K562 (cell line): ENCODE measurements at regions not wholly inside any gene's neighbourhood (a gene's known extent, or its start where the extent isn't known, plus 50 kb on each side); places are given as distances from the start of the nearest gene placed in this dataset.

Source experiments
- ATAC-seq: fragments of 200-7000 bp; cut with Tn5 transposase; 3 replicates; pipeline ENCODE4 v1.9.1; 2020; ENCODE audit warnings: moderate library complexity
- BruUV-seq: library from RNA; stranded (reverse); fragments of 400-500 nt; replicated peaks from 2 replicates; lab custom pipeline; 2021; lab: Mats Ljungman, UMichigan
- CTCF ChIA-PET: fragments of 300-600 bp; formaldehyde crosslinking; extraction: SDS; loops from one replicate; lab custom pipeline; 2021; ENCODE audit warnings: low intra/inter-chr PET ratio; lab: Yijun Ruan, JAX
- POLR2A ChIA-PET: fragments of 300-600, 350-650 bp; sonication (Branson Sonifier 250); formaldehyde crosslinking; extraction: SDS; loops from one replicate; lab custom pipeline; 2021; ENCODE audit warnings: antibody characterized with exemption, inconsistent platforms; lab: Yijun Ruan, JAX
- DNase-seq, 4 experiments: peaks; one replicate each; pipeline versions ENCODE4 v3.0.0 to v3.0.0-alpha.2; 2011 to 2018; ENCODE audit warnings: low spot score in 3 of 4, mixed read lengths in 3 of 4; ENCODE audit errors: extremely low read depth in 1 of 4
- FAIRE-seq: peaks from 2 replicates; lab custom pipeline; 2011; peaks lifted over from hg19 to GRCh38; lab: Jason Lieb, UNC
- H2AFZ ChIP-seq: 2 replicates; pipeline ENCODE4 v1.6.0; 2011; ENCODE audit warnings: low read depth, low read length, control low read depth, inconsistent platforms
- H3K27ac ChIP-seq: fragments of 200-600 bp; 3 replicates; pipeline ENCODE4 v1.8.0; 2011; ENCODE audit warnings: low read depth, mild to moderate bottlenecking, control low read depth, inconsistent platforms, low read length, moderate library complexity, mixed read lengths; ENCODE audit errors: extremely low read depth
- H3K27me3 ChIP-seq, 2 experiments: fragments of 300-600 bp in 1 of 2; 2 replicates in 1 of 2; 3 replicates in 1 of 2; pipeline versions ENCODE4 v1.6.0 to v1.8.0; 2011; ENCODE audit warnings: inconsistent platforms in 2 of 2, low read length in 2 of 2, mild to moderate bottlenecking in 1 of 2, mixed read lengths in 1 of 2, moderate library complexity in 1 of 2; ENCODE audit not compliant: control insufficient read depth in 2 of 2, insufficient read depth in 2 of 2
- H3K36me3 ChIP-seq: fragments of 300-600 bp; 3 replicates; pipeline ENCODE4 v1.8.0; 2011; ENCODE audit warnings: mild to moderate bottlenecking, low read length, inconsistent platforms; ENCODE audit not compliant: control insufficient read depth, insufficient read depth
- H3K4me1 ChIP-seq, 2 experiments: fragments of 200-600 bp in 1 of 2; replicated peaks in 1 of 2; 2 replicates in 1 of 2; 3 replicates in 1 of 2; pipeline versions ENCODE4 v1.5.1 to v1.8.0; 2011; ENCODE audit warnings: inconsistent platforms in 2 of 2, low read length in 2 of 2, mild to moderate bottlenecking in 1 of 2, mixed read lengths in 1 of 2, moderate library complexity in 1 of 2; ENCODE audit not compliant: control insufficient read depth in 2 of 2, insufficient read depth in 2 of 2
- H3K4me2 ChIP-seq: 2 replicates; pipeline ENCODE4 v1.6.1; 2011; ENCODE audit warnings: low read length, control low read depth, inconsistent platforms, mixed read lengths; ENCODE audit not compliant: insufficient read depth
- H3K4me3 ChIP-seq: fragments of 200-600 bp; sonication (generic), shearing (Covaris generic); 2 replicates; pipeline ENCODE4 v1.5.1; 2016; ENCODE audit warnings: control low read depth, inconsistent platforms
- H3K79me2 ChIP-seq: fragments of 200-600 bp; 3 replicates; pipeline ENCODE4 v1.8.0; 2011; ENCODE audit warnings: low read length, inconsistent platforms; ENCODE audit not compliant: control insufficient read depth, insufficient read depth
- H3K9ac ChIP-seq, 2 experiments: 2 replicates each; pipeline versions ENCODE4 v1.6.0 to v1.6.1; 2011; ENCODE audit warnings: low read depth in 2 of 2, low read length in 2 of 2, control low read depth in 1 of 2, inconsistent platforms in 1 of 2, mild to moderate bottlenecking in 1 of 2, mixed read lengths in 1 of 2; ENCODE audit not compliant: insufficient read depth in 1 of 2
- H3K9me1 ChIP-seq: one replicate; pipeline ENCODE4 v1.6.0; 2011; ENCODE audit warnings: inconsistent platforms, mild to moderate bottlenecking, low read length, moderate library complexity; ENCODE audit not compliant: control insufficient read depth, insufficient read depth
- H3K9me3 ChIP-seq: replicated peaks from 2 replicates; pipeline ENCODE4 v1.5.1; 2011; ENCODE audit warnings: low read depth, low read length, inconsistent platforms; ENCODE audit not compliant: control insufficient read depth, insufficient read depth
- H4K20me1 ChIP-seq: replicated peaks from 2 replicates; pipeline ENCODE4 v1.6.1; 2011; ENCODE audit warnings: low read length, inconsistent platforms, mixed read lengths; ENCODE audit not compliant: control insufficient read depth, insufficient read depth
- BRCA1 ChIP-seq, 2 experiments: fragments of 450-650 bp in 1 of 2; sonication (generic) in 1 of 2; formaldehyde crosslinking in 1 of 2; IDR thresholded peaks; 2 replicates each; pipeline versions ENCODE4 v1.5.0 to v1.6.1; 2017 to 2020; ENCODE audit warnings: mild to moderate bottlenecking in 1 of 2, missing genetic modification reagents in 1 of 2
- ETV1 ChIP-seq: fragments of 450-650 bp; conservative IDR thresholded peaks from 2 replicates; pipeline ENCODE4 v1.6.1; 2016; ENCODE audit warnings: missing genetic modification characterization, control low read depth, low read depth, missing compliant biosample characterization
- FOSL1 ChIP-seq: fragments of 200-800 bp; sonication (Bioruptor generic); conservative IDR thresholded peaks from 2 replicates; pipeline ENCODE4 v1.6.1; 2016; ENCODE audit warnings: missing genetic modification characterization, missing compliant biosample characterization
- FOXA1 ChIP-seq: fragments of 450-650 bp; IDR thresholded peaks from 2 replicates; pipeline ENCODE4 v1.6.1; 2016; ENCODE audit warnings: mild to moderate bottlenecking, borderline replicate concordance
- FOXM1 ChIP-seq, 2 experiments: fragments of 450-650 bp in 1 of 2; sonication (generic) in 1 of 2; formaldehyde crosslinking in 1 of 2; IDR thresholded peaks; 2 replicates each; pipeline versions ENCODE4 v1.6.1 to v1.9.0; 2017 to 2022; ENCODE audit warnings: low read depth in 2 of 2, mild to moderate bottlenecking in 2 of 2, missing genetic modification reagents in 1 of 2, moderate library complexity in 1 of 2
- HMG20A ChIP-seq: fragments of 450-650 bp; formaldehyde crosslinking; conservative IDR thresholded peaks from 2 replicates; pipeline ENCODE4 v1.4.0; 2020; ENCODE audit warnings: mild to moderate bottlenecking, mixed read lengths
- HNRNPH1 ChIP-seq: fragments of 200-400 bp; formaldehyde crosslinking; optimal IDR thresholded peaks from 2 replicates; pipeline ENCODE3; 2017; ENCODE audit warnings: low read depth, mild to moderate bottlenecking, low read length, moderate library complexity
- KAT8 ChIP-seq: fragments of 450-650 bp; IDR thresholded peaks from 2 replicates; pipeline ENCODE4 v1.6.1; 2016; ENCODE audit warnings: low read depth, mild to moderate bottlenecking
- NCOA4 ChIP-seq: fragments of 450-650 bp; IDR thresholded peaks from 2 replicates; pipeline ENCODE4 v1.6.1; 2018; ENCODE audit warnings: mild to moderate bottlenecking; ENCODE audit not compliant: partially characterized antibody
- NFE2L1 ChIP-seq: fragments of 450-650 bp; IDR thresholded peaks from 2 replicates; pipeline ENCODE4 v1.6.1; 2016; ENCODE audit warnings: missing genetic modification characterization, low read depth, mild to moderate bottlenecking, missing compliant biosample characterization, moderate library complexity, borderline replicate concordance
- PRMT5 ChIP-seq: sonication (generic); formaldehyde crosslinking; IDR thresholded peaks from 2 replicates; pipeline ENCODE4 v1.5.0; 2020; ENCODE audit warnings: missing genetic modification reagents
- SMARCA5 ChIP-seq: fragments of 450-650 bp; IDR thresholded peaks from 2 replicates; pipeline ENCODE4 v1.6.1; 2016
- ZNF121 ChIP-seq: sonication (generic); formaldehyde crosslinking; conservative IDR thresholded peaks from 2 replicates; pipeline ENCODE4 v1.8.0; 2022; ENCODE audit warnings: missing genetic modification reagents
- ZNF133 ChIP-seq: fragments of 250-450 bp; sonication (Bioruptor Pico); IDR thresholded peaks from 2 replicates; pipeline ENCODE4 v1.4.0; 2020; ENCODE audit warnings: mild to moderate bottlenecking
- ZNF445 ChIP-seq: fragments of 250-450 bp; sonication (Bioruptor Pico); IDR thresholded peaks from 2 replicates; pipeline ENCODE4 v1.4.0; 2020; ENCODE audit warnings: low read depth, mild to moderate bottlenecking, moderate library complexity
- ZNF655 ChIP-seq: fragments of 250-450 bp; sonication (Bioruptor Pico); IDR thresholded peaks from 2 replicates; pipeline ENCODE4 v1.5.0; 2021
- WGBS: fragments of 100-300 bp; shearing (Covaris generic); methylation state at CpG from one replicate; pipeline ENCODE4 v1.1.6; 2016; ENCODE audit warnings: low coverage, mixed read lengths; ENCODE audit not compliant: insufficient coverage; ENCODE audit errors: missing lambda C conversion rate; 5-methylcytosine and 5-hydroxymethylcytosine counted together
- in situ Hi-C: fragments of 300-500 bp; cut with MboI; formaldehyde crosslinking; loops from 4 replicates; pipeline ENCODE4 v1.15.0; 2018; ENCODE audit warnings: inconsistent platforms, mixed read lengths
- intact Hi-C: fragments of 100-400 bp; cut with micrococcal nuclease; formaldehyde crosslinking; loops from 2 replicates; pipeline ENCODE4 v1.14.2; 2022

GRCh38 chr2:19559596-19560240 is 201.3 kb upstream of the OSR1 start:
- DNase-seq (no peak), ATAC-seq (no peak), FAIRE-seq (no peak)
- no peaks in the 10 kb centered on the region for H3K79me2 ChIP-seq
- H3K9me3 ChIP-seq = no peaks in the 10 kb centered on the region
- intact Hi-C loops (no loop called here), in situ Hi-C loops (no loop called here)
- ChIA-PET POLR2A (interaction anchor here (0.6 kb wide), 1 partner anchor 128 kb away, joined by 3 read pairs; no protein-coding TSS in a partner anchor), CTCF (no interaction called here)
- no peaks in the 10 kb centered on the region; a peak in 1 of 5 replicates for H3K27me3 ChIP-seq
- no peak overlapping the region for H3K4me2 ChIP-seq
- H3K4me1 ChIP-seq = no peaks in the 10 kb centered on the region
- no peaks in the 10 kb centered on the region for H3K9me1 ChIP-seq
- no peaks in the 10 kb centered on the region for H3K36me3 ChIP-seq
- H4K20me1 ChIP-seq = no peaks in the 10 kb centered on the region
- no TSS peak for BruUV-seq
- no peak overlapping the region for H2AFZ ChIP-seq
- 0% methylated on average over 9 of the region's 9 CpGs for WGBS
- no peak overlapping the region for H3K9ac ChIP-seq
- TF ChIP-seq PRMT5 (CRISPR knock-in tag) (no peak), NCOA4 (no peak), NFE2L1 (tag) (no peak), FOSL1 (tag) (no peak), FOXA1 (no peak)
- no peak overlapping the region for H3K4me3 ChIP-seq
- H3K27ac ChIP-seq = no peak overlapping the region

DNA sequence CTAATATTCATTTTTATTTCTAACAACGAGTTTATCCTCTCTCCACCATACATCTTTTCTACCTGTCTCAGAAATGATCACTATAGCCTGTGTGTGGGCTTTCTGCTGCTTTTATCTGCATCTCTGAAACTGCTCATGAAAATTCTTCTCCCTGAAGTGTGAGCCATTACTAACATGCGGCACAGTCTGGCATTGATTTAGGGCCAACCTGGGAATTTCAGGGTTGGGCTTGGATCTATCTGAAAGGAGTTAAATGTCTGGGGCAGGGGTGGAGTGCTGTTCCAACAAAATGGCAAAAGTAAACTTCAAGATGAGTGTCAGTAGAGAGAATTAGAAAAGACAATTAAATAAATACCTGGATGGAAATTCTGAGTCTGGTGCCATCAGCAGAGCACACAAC is 198.2 kb upstream of the OSR1 start:
- in situ Hi-C loops = no loop called here
- TF ChIP-seq ZNF133 (no peak), ETV1 (no peak), HMG20A (no peak), ZNF445 (CRISPR knock-in tag) (no peak), BRCA1 (IDR thresholded peaks at IDR 0.05) (no peak), BRCA1 (CRISPR knock-in tag; IDR thresholded peaks at IDR 0.05) (no peak), FOXM1 (IDR thresholded peaks at IDR 0.05; ENCODE audit: low read depth) (no peak), FOXM1 (CRISPR knock-in tag; IDR thresholded peaks at IDR 0.05; ENCODE audit: low read depth) (no peak), ZNF121 (CRISPR knock-in tag) (no peak), KAT8 (no peak), HNRNPH1 (no peak), SMARCA5 (no peak), ZNF655 (CRISPR knock-in tag) (no peak)

More for the DNA sequence above, 198.2 kb upstream of the OSR1 start:
- Histone ChIP-seq H3K9me1 (no peaks in the 10 kb centered on the region), H3K4me1 (no peaks in the 10 kb centered on the region), H3K27me3 (no peaks in the 10 kb centered on the region; a peak in 1 of 5 replicates), H3K4me2 (no peak overlapping the region), H3K4me3 (no peak overlapping the region), H3K79me2 (no peaks in the 10 kb centered on the region), H3K27ac (no peak overlapping the region), H3K36me3 (no peaks in the 10 kb centered on the region), H2AFZ (no peak overlapping the region), H4K20me1 (no peaks in the 10 kb centered on the region), H3K9ac (no peak overlapping the region), H3K9me3 (no peaks in the 10 kb centered on the region)
- ChIA-PET CTCF (no interaction called here), POLR2A (no interaction called here)
- BruUV-seq = no TSS peak
- 0% methylated on average over 2 of the region's 2 CpGs for WGBS
- intact Hi-C loops = no loop called here
- ATAC-seq (no peak), DNase-seq (no peak), FAIRE-seq (no peak)
